B cell (primary cell): ENCODE measurements at regions not wholly inside any gene's neighbourhood (a gene's known extent, or its start where the extent isn't known, plus 50 kb on each side); places are given as distances from the start of the nearest gene placed in this dataset.
"Not testable (repeated sequence)": the region's sequence is repeated elsewhere in the genome, so short reads cannot be mapped to it uniquely, and the experiment has no call there.

Source experiments
- ATAC-seq: fragments of 200-7000 bp; cut with Tn5 transposase; one replicate; pipeline ENCODE4 v1.10.0; 2021; ENCODE audit warnings: low read depth, mild to moderate bottlenecking, moderate number of reproducible peaks, moderate library complexity
- CTCF ChIA-PET: fragments of 350-600 bp; sonication (Branson Sonifier 250); formaldehyde crosslinking; loops from one replicate; lab custom pipeline; 2021; ENCODE audit warnings: antibody characterized with exemption, inconsistent platforms; lab: Charles Lee
- POLR2A ChIA-PET: fragments of 350-600 bp; sonication (Branson Sonifier 250); formaldehyde crosslinking; loops from one replicate; lab custom pipeline; 2021; ENCODE audit warnings: antibody characterized with exemption; lab: Charles Lee
- DNase-seq: peaks from one replicate; pipeline ENCODE4 v3.0.0; 2013
- H2AFZ ChIP-seq: 2 replicates; pipeline ENCODE4 v1.6.1; 2012; ENCODE audit warnings: mild to moderate bottlenecking, low read depth, low read length; ENCODE audit not compliant: insufficient read depth, poor library complexity, severe bottlenecking
- H3K27ac ChIP-seq, 2 donors: 1 replicate in 1 of 2; 2 replicates in 1 of 2; pipeline ENCODE4 v1.5.1; 2012 to 2013; ENCODE audit warnings: low read length in 2 of 2, mild to moderate bottlenecking in 2 of 2, moderate library complexity in 1 of 2
- H3K27me3 ChIP-seq, 4 experiments: fragments of 200-600 bp in 1 of 4; sonication (generic) in 1 of 4; replicated peaks in 1 of 4; 1 replicate in 2 of 4; 2 replicates in 2 of 4; pipeline versions ENCODE4 v1.6.1 to v1.7.0; 2013 to 2016; ENCODE audit warnings: low read length in 3 of 4, mild to moderate bottlenecking in 2 of 4, mixed read lengths in 1 of 4, moderate library complexity in 1 of 4; ENCODE audit not compliant: insufficient read depth in 4 of 4, control insufficient read depth in 3 of 4; ENCODE audit errors: control extremely low read depth in 1 of 4
- H3K36me3 ChIP-seq, 2 experiments: replicated peaks in 1 of 2; 1 replicate in 1 of 2; 2 replicates in 1 of 2; pipeline versions ENCODE4 v1.6.1 to v1.7.1; 2013; ENCODE audit warnings: low read length in 1 of 2; ENCODE audit not compliant: insufficient read depth in 2 of 2, control insufficient read depth in 1 of 2; ENCODE audit errors: control extremely low read depth in 1 of 2, extremely low read depth in 1 of 2
- H3K4me1 ChIP-seq, 2 donors: fragments of 200-600 bp in 1 of 2; sonication (generic) in 1 of 2; 1 replicate in 1 of 2; 2 replicates in 1 of 2; pipeline versions ENCODE4 v1.5.1 to v1.6.1; 2013 to 2017; ENCODE audit warnings: low read length in 2 of 2; ENCODE audit not compliant: control insufficient read depth in 2 of 2, insufficient read depth in 2 of 2
- H3K4me2 ChIP-seq: replicated peaks from 2 replicates; pipeline ENCODE3; 2012; ENCODE audit warnings: mild to moderate bottlenecking, low read depth, low read length; ENCODE audit not compliant: poor library complexity, severe bottlenecking
- H3K4me3 ChIP-seq, 5 experiments: fragments of 200-600 bp in 1 of 5; sonication (generic) in 1 of 5; 1 replicate in 3 of 5; 2 replicates in 2 of 5; pipeline versions ENCODE4 v1.5.1 to v1.7.0; 2011 to 2016; ENCODE audit warnings: low read length in 4 of 5, mild to moderate bottlenecking in 4 of 5, low read depth in 2 of 5, control low read depth in 1 of 5, moderate library complexity in 1 of 5; ENCODE audit not compliant: insufficient read depth in 1 of 5; ENCODE audit errors: control extremely low read depth in 1 of 5, extremely low read depth in 1 of 5
- H3K79me2 ChIP-seq: fragments of 200-600 bp; sonication (generic); one replicate; pipeline ENCODE4 v1.6.0; 2016; ENCODE audit warnings: low read length; ENCODE audit not compliant: control insufficient read depth, insufficient read depth
- H3K9ac ChIP-seq: fragments of 200-600 bp; sonication (generic); 2 replicates; pipeline ENCODE4 v1.6.1; 2017; ENCODE audit warnings: mild to moderate bottlenecking, low read length, moderate library complexity
- H3K9me3 ChIP-seq, 3 donors: one replicate each; pipeline versions ENCODE4 v1.6.1 to v1.7.1; 2013; ENCODE audit warnings: low read length in 2 of 3; ENCODE audit not compliant: control insufficient read depth in 2 of 3, insufficient read depth in 1 of 3; ENCODE audit errors: control extremely low read depth in 1 of 3
- H4K20me1 ChIP-seq: 2 replicates; pipeline ENCODE4 v1.6.0; 2012; ENCODE audit warnings: mild to moderate bottlenecking, low read length; ENCODE audit not compliant: insufficient read depth, control insufficient read depth, poor library complexity, severe bottlenecking
- H3K27ac Mint-ChIP-seq: one replicate; pipeline ENCODE4 v1.8.0; 2021; ENCODE audit warnings: mixed read lengths
- H3K27me3 Mint-ChIP-seq: one replicate; pipeline ENCODE4 v1.8.0; 2021; ENCODE audit warnings: mixed read lengths
- H3K4me1 Mint-ChIP-seq: one replicate; pipeline ENCODE4 v1.8.0; 2021; ENCODE audit warnings: mixed read lengths
- H3K4me3 Mint-ChIP-seq: one replicate; pipeline ENCODE4 v1.8.0; 2021; ENCODE audit warnings: mixed read lengths
- H3K9me3 Mint-ChIP-seq: one replicate; pipeline ENCODE4 v1.8.0; 2022; ENCODE audit warnings: mixed read lengths; ENCODE audit not compliant: insufficient read depth
- EZH2 ChIP-seq: IDR thresholded peaks from 2 replicates; pipeline ENCODE4 v1.6.1; 2012; ENCODE audit warnings: borderline replicate concordance, low read depth, mild to moderate bottlenecking, moderate library complexity, low read length; ENCODE audit not compliant: insufficient read depth, poor library complexity, severe bottlenecking
- WGBS: methylation state at CpG from one replicate; pipeline ENCODE4 v1.1.5; 2013; ENCODE audit warnings: missing lambda C conversion rate; ENCODE audit not compliant: insufficient coverage; 5-methylcytosine and 5-hydroxymethylcytosine counted together
- intact Hi-C: fragments of 100-400 bp; cut with micrococcal nuclease; formaldehyde crosslinking; loops from one replicate; pipeline ENCODE4 v1.10.0; 2022
- TF ChIP-seq, protein P1 (sequence below): fragments of 200-600 bp; IDR thresholded peaks from one replicate; pipeline ENCODE4 v1.8.0; 2022; ENCODE audit warnings: antibody characterized with exemption, mild to moderate bottlenecking

DNA sequence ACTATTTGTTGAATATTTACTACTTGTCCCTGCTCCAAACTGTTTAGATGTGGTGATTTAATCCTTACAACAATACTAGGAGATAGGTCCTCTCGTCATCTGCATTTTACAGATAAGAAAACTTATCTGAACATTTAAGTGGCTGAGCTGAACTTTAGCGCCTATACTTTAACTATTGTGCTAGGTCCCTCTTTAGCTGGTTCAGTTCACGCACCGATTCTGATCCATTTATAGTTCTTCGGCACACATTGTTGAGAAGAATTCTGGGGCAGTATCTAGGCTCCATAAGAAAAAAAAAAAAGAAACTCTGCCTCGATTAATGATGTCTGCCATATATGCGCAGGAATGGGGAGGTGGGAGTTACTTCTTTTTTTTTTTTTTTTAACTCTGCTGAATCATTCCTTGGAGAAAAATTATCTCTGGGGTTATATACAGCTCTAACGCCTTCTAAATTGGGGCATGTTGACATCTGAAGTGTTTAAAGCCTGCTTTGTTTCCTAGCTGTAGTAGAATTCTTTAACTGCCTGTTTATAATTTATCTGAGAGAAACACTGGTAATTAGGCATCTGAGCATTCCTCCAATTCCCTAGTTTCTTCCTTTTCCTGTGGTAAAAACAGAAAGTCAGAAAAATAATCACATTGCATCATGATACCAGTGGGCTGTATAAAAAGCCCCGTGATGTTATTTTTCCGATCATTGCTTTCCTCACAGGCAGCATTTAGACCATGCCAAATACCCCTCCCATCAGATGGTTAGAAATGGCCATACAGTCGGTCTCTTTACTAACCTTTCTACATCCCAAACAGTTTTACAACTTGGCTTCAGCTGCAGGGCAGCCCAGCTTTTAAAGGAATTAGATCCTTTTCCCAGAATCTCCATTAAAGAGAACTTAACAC is 98.5 kb upstream of the KDM7A start:
- Histone ChIP-seq H3K9me3 (no peaks in the 10 kb centered on the region), H3K4me1 (no peaks in the 10 kb centered on the region), H3K79me2 (no peaks in the 10 kb centered on the region), H3K4me3 (no peak overlapping the region), H3K27ac (no peak overlapping the region), H3K36me3 (no peaks in the 10 kb centered on the region), H3K27me3 (no peaks in the 10 kb centered on the region), H2AFZ (no peak overlapping the region), H3K4me2 (no peak overlapping the region), H3K9ac (no peak overlapping the region), H4K20me1 (no peaks in the 10 kb centered on the region)
- ChIA-PET POLR2A (interaction anchor here (0.7 kb wide), 1 partner anchor 47 kb away, joined by 8 read pairs; no protein-coding TSS in a partner anchor), CTCF (no interaction called here)
- Mint-ChIP-seq H3K27me3 (no peaks in the 10 kb centered on the region), H3K4me1 (no peaks in the 10 kb centered on the region), H3K9me3 (peaks cover 4% of the 10 kb centered on the region), H3K4me3 (no peak overlapping the region), H3K27ac (no peak overlapping the region)
- intact Hi-C loops = no loop called here
- ATAC-seq = no peak
- 90% methylated on average over 5 of the region's 11 CpGs for WGBS
- TF ChIP-seq EZH2 = no peak
- TF ChIP-seq, protein P1, sequence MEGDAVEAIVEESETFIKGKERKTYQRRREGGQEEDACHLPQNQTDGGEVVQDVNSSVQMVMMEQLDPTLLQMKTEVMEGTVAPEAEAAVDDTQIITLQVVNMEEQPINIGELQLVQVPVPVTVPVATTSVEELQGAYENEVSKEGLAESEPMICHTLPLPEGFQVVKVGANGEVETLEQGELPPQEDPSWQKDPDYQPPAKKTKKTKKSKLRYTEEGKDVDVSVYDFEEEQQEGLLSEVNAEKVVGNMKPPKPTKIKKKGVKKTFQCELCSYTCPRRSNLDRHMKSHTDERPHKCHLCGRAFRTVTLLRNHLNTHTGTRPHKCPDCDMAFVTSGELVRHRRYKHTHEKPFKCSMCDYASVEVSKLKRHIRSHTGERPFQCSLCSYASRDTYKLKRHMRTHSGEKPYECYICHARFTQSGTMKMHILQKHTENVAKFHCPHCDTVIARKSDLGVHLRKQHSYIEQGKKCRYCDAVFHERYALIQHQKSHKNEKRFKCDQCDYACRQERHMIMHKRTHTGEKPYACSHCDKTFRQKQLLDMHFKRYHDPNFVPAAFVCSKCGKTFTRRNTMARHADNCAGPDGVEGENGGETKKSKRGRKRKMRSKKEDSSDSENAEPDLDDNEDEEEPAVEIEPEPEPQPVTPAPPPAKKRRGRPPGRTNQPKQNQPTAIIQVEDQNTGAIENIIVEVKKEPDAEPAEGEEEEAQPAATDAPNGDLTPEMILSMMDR = no peak
- no peak for DNase-seq

DNA sequence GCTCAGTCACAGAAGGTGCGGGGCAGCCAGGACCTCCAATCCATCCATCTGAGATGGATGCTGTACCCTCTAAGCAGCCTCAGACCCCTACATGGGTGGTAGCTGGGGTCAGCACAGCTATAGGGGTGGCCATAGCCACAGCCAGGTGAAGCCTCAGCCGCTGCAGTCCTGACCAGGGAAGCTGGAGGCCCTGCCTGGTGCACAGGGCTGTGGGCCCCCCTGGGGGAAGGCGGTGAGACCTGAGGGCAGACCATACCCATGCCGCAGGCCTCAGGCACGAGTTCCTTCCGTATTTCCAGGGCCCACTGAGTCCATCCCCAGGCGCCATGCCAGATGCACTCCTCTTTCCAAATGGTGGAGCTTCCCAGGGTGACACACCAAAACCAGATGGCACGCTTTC is 96.6 kb upstream of the KDM7A start:
- Mint-ChIP-seq H3K27ac (no peak overlapping the region), H3K4me1 (no peaks in the 10 kb centered on the region), H3K9me3 (peaks cover 4% of the 10 kb centered on the region), H3K4me3 (no peak overlapping the region), H3K27me3 (no peaks in the 10 kb centered on the region)
- no peaks in the 10 kb centered on the region for H3K4me1 ChIP-seq
- H3K36me3 ChIP-seq = no peaks in the 10 kb centered on the region
- DNase-seq (no peak), ATAC-seq (no peak)
- H2AFZ ChIP-seq = no peak overlapping the region
- no peaks in the 10 kb centered on the region for H3K27me3 ChIP-seq
- H3K27ac ChIP-seq = no peak overlapping the region
- intact Hi-C loops = no loop called here
- POLR2A ChIA-PET = no interaction called here
- CTCF ChIA-PET = no interaction called here
- 84% methylated on average over 6 of the region's 8 CpGs for WGBS
- no peaks in the 10 kb centered on the region for H3K79me2 ChIP-seq
- H3K4me3 ChIP-seq = no peak overlapping the region
- H4K20me1 ChIP-seq = no peaks in the 10 kb centered on the region
- no peak overlapping the region for H3K9ac ChIP-seq
- H3K4me2 ChIP-seq = no peak overlapping the region
- TF ChIP-seq EZH2 = no peak
- TF ChIP-seq, protein P1 = no peak
- H3K9me3 ChIP-seq = no peaks in the 10 kb centered on the region

DNA sequence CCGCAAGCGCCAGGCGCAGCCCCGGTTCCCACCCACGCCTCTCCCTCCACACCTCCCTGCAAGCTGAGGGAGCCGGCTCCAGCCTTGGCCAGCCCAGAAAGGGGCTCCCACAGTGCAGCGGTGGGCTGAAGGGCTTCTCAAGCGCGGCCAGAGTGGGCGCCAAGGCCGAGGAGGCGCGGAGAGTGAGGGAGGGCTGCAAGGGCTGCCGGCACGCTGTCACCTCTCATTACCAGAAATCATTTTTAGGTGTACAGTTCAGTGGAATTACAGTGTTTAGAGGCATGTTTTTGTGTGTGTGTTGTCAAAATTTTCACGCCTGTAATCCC is 94.8 kb upstream of the KDM7A start:
- ATAC-seq, H3K27ac Mint-ChIP-seq, H3K9me3 Mint-ChIP-seq, H3K36me3 ChIP-seq, DNase-seq, H3K4me3 ChIP-seq, H3K4me1 Mint-ChIP-seq, H4K20me1 ChIP-seq, H3K27me3 Mint-ChIP-seq, H3K4me2 ChIP-seq, H2AFZ ChIP-seq, H3K9ac ChIP-seq, CTCF ChIA-PET, intact Hi-C loops, H3K9me3 ChIP-seq, POLR2A ChIA-PET, H3K27me3 ChIP-seq, H3K27ac ChIP-seq, H3K4me3 Mint-ChIP-seq, H3K4me1 ChIP-seq, H3K79me2 ChIP-seq: not testable (repeated sequence)
- WGBS = 97% methylated on average over 5 of the region's 16 CpGs
